VCaP (cell line): ENCODE measurements at regions not wholly inside any gene's neighbourhood (a gene's known extent, or its start where the extent isn't known, plus 50 kb on each side); places are given as distances from the start of the nearest gene placed in this dataset.

ENCODE experiments used
- H3K27ac ChIP-seq: fragments of 450-650 bp; 2 replicates; pipeline ENCODE4 v1.5.1; 2017
- TF ChIP-seq, protein P1 (sequence below): fragments of 450-650 bp; conservative IDR thresholded peaks from 2 replicates; pipeline ENCODE4 v1.5.1; 2017; ENCODE audit warnings: mild to moderate bottlenecking, moderate library complexity

DNA sequence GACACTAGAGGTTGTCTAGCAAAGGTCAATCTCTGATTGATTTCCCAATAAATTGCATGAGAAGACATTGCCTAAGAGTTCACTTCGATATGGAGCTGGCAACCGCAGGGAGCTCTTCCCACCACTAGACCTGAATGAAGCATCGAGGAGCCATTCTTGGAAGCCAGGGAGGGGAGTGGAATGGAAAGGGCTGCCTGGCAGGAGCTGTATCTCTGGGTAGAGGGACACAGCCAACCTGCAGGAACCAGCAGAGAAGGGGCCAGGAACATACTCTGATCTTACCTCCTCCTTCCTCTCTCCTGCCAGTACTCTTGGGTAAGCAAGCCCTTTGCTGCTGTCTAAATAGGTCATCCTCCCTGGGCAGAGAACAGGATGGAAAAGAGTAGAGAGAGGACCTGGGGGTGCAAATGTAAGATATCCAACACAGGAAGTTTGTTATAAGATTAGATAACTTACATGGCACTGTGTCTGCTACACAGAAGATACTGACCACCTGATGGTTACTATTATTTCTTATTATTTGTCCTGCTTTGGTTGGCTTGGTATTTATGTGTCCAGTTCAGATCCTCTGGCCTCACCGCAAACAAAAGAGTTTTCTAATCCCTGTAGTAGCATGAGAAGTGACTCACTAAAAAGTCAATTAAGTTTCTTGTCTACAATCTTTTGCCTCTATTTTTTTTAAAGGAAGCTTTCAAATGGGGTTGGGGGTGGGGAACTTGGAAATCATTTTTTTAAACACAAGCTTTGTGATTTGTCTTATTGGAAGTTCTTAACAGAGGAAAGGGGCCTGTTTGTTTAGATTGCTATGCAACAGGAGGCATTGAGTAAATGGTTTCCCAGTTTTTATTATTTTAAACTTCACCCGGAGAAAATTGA is 156.7 kb upstream of the TSC22D2 start:
- no peak overlapping the region for H3K27ac ChIP-seq
- TF ChIP-seq, protein P1, sequence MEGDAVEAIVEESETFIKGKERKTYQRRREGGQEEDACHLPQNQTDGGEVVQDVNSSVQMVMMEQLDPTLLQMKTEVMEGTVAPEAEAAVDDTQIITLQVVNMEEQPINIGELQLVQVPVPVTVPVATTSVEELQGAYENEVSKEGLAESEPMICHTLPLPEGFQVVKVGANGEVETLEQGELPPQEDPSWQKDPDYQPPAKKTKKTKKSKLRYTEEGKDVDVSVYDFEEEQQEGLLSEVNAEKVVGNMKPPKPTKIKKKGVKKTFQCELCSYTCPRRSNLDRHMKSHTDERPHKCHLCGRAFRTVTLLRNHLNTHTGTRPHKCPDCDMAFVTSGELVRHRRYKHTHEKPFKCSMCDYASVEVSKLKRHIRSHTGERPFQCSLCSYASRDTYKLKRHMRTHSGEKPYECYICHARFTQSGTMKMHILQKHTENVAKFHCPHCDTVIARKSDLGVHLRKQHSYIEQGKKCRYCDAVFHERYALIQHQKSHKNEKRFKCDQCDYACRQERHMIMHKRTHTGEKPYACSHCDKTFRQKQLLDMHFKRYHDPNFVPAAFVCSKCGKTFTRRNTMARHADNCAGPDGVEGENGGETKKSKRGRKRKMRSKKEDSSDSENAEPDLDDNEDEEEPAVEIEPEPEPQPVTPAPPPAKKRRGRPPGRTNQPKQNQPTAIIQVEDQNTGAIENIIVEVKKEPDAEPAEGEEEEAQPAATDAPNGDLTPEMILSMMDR, result no peak

GRCh38 chr3:150249779-150250470 is 158.2 kb upstream of the TSC22D2 start:
- H3K27ac ChIP-seq, result no peak overlapping the region
- TF ChIP-seq, protein P1, result no peak

- TF ChIP-seq, protein P1, result no peak
- no peak overlapping the region for H3K27ac ChIP-seq
These were observed 159.0 kb upstream of the TSC22D2 start for GRCh38 chr3:150248888-150249681.

DNA sequence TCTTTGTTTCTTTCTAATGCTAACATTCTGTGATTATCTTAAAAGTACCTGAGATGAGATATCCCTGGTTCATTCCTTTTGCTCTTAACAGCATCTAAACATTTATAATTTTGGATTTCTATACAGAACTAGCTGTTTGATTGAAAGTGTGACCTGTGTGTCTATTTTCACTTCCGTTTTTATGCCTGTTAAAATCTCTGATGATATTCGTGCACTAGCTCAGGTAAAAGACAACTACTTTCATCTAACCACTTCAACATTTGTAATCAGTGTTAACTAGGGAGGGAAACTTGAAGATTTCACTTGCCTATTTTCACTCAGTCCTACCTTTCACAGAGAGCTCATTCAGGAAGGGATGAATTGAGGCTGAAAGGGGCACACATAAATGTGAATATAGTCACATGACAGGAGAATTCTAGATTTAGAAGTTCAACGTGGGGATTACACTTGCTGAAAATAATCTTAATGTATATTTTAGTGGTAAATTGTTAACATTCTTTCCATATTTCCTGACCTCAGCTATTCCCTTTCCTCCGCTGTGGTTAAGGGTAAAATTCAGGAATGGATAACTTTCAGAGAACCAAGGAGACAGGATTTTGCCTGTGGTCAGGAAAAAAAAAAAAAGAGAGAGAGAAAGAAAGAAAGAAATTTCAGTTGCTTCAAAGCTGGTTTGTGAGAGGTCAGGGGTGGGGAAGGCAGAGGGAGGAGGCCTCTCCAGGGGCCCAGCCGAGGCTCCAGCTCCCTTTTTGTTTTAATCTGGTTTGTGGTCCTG is 159.8 kb upstream of the TSC22D2 start:
- TF ChIP-seq, protein P1, result no peak
- no peak overlapping the region for H3K27ac ChIP-seq

DNA sequence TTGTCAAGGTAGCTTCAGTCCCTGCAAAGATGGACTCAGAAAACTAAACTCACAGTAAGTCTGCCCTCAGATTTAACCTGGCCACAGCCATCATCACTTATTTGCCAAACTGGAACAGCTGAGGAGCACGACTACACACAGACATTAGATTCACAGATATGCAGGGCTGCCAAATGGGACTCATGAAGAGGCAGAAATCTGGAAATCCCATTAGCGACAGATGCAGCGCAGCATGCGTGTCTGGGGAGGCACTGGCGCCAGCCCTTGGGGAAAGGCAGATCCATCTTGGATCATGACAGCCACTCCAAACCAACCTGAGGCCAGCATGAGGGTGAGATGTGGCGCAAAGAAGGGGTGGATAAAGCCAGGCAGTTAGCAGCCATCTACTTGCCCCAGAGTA is 160.7 kb upstream of the TSC22D2 start:
- TF ChIP-seq, protein P1, result no peak
- no peak overlapping the region for H3K27ac ChIP-seq

GRCh38 chr3:150243466-150243865 is 164.6 kb upstream of the TSC22D2 start:
- H3K27ac ChIP-seq, result no peak overlapping the region
- TF ChIP-seq, protein P1, result no peak
